Neural cell (in vitro differentiated cells): ENCODE measurements at regions not wholly inside any gene's neighbourhood (a gene's known extent, or its start where the extent isn't known, plus 50 kb on each side); places are given as distances from the start of the nearest gene placed in this dataset.
A peak's percentile ranks its signal among the peaks of the same experiment; 100 is the strongest.

Experiments
- EZH2 ChIP-seq: fragments of 200-600, 300-800 bp; shearing (Covaris generic), sonication (generic); IDR thresholded peaks from 2 replicates; pipeline ENCODE4 v1.6.1; 2014; ENCODE audit warnings: antibody characterized with exemption, low read length, borderline replicate concordance, mild to moderate bottlenecking; ENCODE audit not compliant: insufficient read depth, poor library complexity, severe bottlenecking
- POLR2AphosphoS5 ChIP-seq: IDR thresholded peaks from 2 replicates; pipeline ENCODE4 v1.6.1; 2012
- RAD21 ChIP-seq: fragments of 450-650 bp; conservative IDR thresholded peaks from 2 replicates; pipeline ENCODE4 v1.6.1; 2014; ENCODE audit warnings: antibody characterized with exemption, mild to moderate bottlenecking, moderate library complexity
- SMC3 ChIP-seq: fragments of 450-650 bp; conservative IDR thresholded peaks from 2 replicates; pipeline ENCODE4 v1.6.1; 2014; ENCODE audit warnings: antibody characterized with exemption, mild to moderate bottlenecking, moderate library complexity; ENCODE audit not compliant: poor library complexity
- TF ChIP-seq, protein P1 (sequence below): fragments of 450-650 bp; IDR thresholded peaks from 2 replicates; pipeline ENCODE4 v1.5.1; 2014; ENCODE audit warnings: antibody characterized with exemption, mild to moderate bottlenecking, moderate library complexity; ENCODE audit not compliant: poor library complexity, severe bottlenecking

- TF ChIP-seq POLR2AphosphoS5 (peak; percentile 90), EZH2 (no peak), SMC3 (no peak), RAD21 (no peak)
- TF ChIP-seq, protein P1, sequence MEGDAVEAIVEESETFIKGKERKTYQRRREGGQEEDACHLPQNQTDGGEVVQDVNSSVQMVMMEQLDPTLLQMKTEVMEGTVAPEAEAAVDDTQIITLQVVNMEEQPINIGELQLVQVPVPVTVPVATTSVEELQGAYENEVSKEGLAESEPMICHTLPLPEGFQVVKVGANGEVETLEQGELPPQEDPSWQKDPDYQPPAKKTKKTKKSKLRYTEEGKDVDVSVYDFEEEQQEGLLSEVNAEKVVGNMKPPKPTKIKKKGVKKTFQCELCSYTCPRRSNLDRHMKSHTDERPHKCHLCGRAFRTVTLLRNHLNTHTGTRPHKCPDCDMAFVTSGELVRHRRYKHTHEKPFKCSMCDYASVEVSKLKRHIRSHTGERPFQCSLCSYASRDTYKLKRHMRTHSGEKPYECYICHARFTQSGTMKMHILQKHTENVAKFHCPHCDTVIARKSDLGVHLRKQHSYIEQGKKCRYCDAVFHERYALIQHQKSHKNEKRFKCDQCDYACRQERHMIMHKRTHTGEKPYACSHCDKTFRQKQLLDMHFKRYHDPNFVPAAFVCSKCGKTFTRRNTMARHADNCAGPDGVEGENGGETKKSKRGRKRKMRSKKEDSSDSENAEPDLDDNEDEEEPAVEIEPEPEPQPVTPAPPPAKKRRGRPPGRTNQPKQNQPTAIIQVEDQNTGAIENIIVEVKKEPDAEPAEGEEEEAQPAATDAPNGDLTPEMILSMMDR = no peak
These were observed 546.2 kb upstream of the SETBP1 start for GRCh38 chr18:44134447-44134846.
